Ishikawa (cell line): ENCODE measurements at regions not wholly inside any gene's neighbourhood (a gene's known extent, or its start where the extent isn't known, plus 50 kb on each side); places are given as distances from the start of the nearest gene placed in this dataset.

Experiments
- CEBPB ChIP-seq: IDR thresholded peaks from 2 replicates; pipeline ENCODE4 v1.6.1; 2012
- CREB1 ChIP-seq: IDR thresholded peaks from 2 replicates; pipeline ENCODE4 v1.6.1; 2012; ENCODE audit warnings: low read depth
- EGR1 ChIP-seq: IDR thresholded peaks from 2 replicates; pipeline ENCODE4 v1.6.1; 2012
- EP300 ChIP-seq: IDR thresholded peaks from 2 replicates; pipeline ENCODE4 v1.6.1; 2012; ENCODE audit warnings: borderline replicate concordance
- FOXM1 ChIP-seq: IDR thresholded peaks from 2 replicates; pipeline ENCODE4 v1.6.1; 2012; ENCODE audit warnings: low read depth, borderline replicate concordance
- NFIC ChIP-seq: IDR thresholded peaks from 2 replicates; pipeline ENCODE4 v1.6.1; 2012
- RAD21 ChIP-seq: IDR thresholded peaks from 2 replicates; pipeline ENCODE4 v1.6.1; 2012; ENCODE audit warnings: low read depth
- TAF1 ChIP-seq: IDR thresholded peaks from 2 replicates; pipeline ENCODE4 v1.6.1; 2012; ENCODE audit warnings: low read depth, mild to moderate bottlenecking
- TCF12 ChIP-seq: IDR thresholded peaks from 2 replicates; pipeline ENCODE4 v1.6.1; 2012; ENCODE audit warnings: low read depth
- TEAD4 ChIP-seq: IDR thresholded peaks from 2 replicates; pipeline ENCODE4 v1.6.1; 2012
- YY1 ChIP-seq: IDR thresholded peaks from 2 replicates; pipeline ENCODE4 v1.6.1; 2012; ENCODE audit warnings: low read depth
- ZBTB7A ChIP-seq: IDR thresholded peaks from 2 replicates; pipeline ENCODE4 v1.6.1; 2012; ENCODE audit warnings: low read depth
- TF ChIP-seq, protein P1 (sequence below): IDR thresholded peaks from 2 replicates; pipeline ENCODE4 v1.6.1; 2012; ENCODE audit warnings: low read depth, mild to moderate bottlenecking
- TF ChIP-seq, protein P2 (sequence below): IDR thresholded peaks from 2 replicates; pipeline ENCODE4 v1.6.1; 2012
- TF ChIP-seq, protein P3 (sequence below): IDR thresholded peaks from 2 replicates; pipeline ENCODE4 v1.6.1; 2012

DNA sequence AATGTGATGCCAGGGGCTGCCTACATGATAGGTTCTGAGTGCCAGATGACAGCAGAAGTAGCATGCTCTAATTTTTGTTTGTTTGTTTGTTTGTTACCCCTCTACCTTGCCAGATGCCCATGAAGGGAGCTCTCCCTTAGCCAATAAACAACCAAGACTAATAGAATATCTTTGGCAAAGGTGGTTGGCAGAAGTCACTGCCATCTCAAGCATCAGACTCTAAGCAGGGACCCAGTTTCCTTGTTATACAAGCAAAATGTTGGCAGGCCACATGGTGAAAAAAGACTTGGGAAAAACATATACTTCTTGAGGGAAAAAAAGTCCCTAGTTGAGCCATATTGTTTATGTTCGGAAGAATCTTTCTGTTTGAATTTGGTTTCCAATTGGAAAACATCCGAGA is 609.0 kb upstream of the CFAP20DC start:
- TF ChIP-seq TEAD4 (no peak), NFIC (no peak), FOXM1 (no peak), TAF1 (no peak), EGR1 (no peak), CREB1 (no peak), EP300 (no peak), CEBPB (no peak), RAD21 (no peak), TCF12 (no peak), YY1 (no peak), ZBTB7A (no peak)
- TF ChIP-seq, protein P1, sequence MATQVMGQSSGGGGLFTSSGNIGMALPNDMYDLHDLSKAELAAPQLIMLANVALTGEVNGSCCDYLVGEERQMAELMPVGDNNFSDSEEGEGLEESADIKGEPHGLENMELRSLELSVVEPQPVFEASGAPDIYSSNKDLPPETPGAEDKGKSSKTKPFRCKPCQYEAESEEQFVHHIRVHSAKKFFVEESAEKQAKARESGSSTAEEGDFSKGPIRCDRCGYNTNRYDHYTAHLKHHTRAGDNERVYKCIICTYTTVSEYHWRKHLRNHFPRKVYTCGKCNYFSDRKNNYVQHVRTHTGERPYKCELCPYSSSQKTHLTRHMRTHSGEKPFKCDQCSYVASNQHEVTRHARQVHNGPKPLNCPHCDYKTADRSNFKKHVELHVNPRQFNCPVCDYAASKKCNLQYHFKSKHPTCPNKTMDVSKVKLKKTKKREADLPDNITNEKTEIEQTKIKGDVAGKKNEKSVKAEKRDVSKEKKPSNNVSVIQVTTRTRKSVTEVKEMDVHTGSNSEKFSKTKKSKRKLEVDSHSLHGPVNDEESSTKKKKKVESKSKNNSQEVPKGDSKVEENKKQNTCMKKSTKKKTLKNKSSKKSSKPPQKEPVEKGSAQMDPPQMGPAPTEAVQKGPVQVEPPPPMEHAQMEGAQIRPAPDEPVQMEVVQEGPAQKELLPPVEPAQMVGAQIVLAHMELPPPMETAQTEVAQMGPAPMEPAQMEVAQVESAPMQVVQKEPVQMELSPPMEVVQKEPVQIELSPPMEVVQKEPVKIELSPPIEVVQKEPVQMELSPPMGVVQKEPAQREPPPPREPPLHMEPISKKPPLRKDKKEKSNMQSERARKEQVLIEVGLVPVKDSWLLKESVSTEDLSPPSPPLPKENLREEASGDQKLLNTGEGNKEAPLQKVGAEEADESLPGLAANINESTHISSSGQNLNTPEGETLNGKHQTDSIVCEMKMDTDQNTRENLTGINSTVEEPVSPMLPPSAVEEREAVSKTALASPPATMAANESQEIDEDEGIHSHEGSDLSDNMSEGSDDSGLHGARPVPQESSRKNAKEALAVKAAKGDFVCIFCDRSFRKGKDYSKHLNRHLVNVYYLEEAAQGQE = no peak
- TF ChIP-seq, protein P2, sequence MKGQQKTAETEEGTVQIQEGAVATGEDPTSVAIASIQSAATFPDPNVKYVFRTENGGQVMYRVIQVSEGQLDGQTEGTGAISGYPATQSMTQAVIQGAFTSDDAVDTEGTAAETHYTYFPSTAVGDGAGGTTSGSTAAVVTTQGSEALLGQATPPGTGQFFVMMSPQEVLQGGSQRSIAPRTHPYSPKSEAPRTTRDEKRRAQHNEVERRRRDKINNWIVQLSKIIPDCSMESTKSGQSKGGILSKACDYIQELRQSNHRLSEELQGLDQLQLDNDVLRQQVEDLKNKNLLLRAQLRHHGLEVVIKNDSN = no peak
- TF ChIP-seq, protein P3, sequence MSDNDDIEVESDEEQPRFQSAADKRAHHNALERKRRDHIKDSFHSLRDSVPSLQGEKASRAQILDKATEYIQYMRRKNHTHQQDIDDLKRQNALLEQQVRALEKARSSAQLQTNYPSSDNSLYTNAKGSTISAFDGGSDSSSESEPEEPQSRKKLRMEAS = no peak

DNA sequence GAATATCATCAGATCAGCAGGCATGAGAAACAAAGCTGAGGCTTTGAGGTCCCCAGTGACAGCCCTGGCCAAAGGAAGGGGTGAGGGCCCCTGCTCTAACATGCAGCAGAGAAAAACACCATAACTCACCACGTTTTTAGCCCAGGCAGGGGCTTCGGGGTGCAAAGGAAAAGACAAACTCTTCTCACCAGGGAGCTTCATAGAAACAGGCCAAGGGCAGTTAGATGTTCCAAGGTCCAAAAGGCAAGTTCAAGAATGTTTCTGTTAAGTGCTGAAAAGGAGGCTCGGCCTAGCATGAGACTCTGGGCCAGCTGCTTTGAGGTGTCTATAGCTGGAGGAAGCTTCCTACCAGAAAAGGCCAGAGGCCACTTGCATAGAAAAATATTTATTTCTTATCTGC is 608.4 kb upstream of the CFAP20DC start:
- TF ChIP-seq RAD21 = no peak
- no peak for TF ChIP-seq NFIC
- TF ChIP-seq EP300 = no peak
- TF ChIP-seq TEAD4 = no peak
- no peak for TF ChIP-seq CEBPB
- no peak for TF ChIP-seq ZBTB7A
- TF ChIP-seq CREB1 = no peak
- no peak for TF ChIP-seq FOXM1
- TF ChIP-seq, protein P3 = no peak
- TF ChIP-seq EGR1 = no peak
- TF ChIP-seq, protein P2 = no peak
- no peak for TF ChIP-seq TAF1
- TF ChIP-seq, protein P1 = no peak
- no peak for TF ChIP-seq TCF12
- TF ChIP-seq YY1 = no peak

DNA sequence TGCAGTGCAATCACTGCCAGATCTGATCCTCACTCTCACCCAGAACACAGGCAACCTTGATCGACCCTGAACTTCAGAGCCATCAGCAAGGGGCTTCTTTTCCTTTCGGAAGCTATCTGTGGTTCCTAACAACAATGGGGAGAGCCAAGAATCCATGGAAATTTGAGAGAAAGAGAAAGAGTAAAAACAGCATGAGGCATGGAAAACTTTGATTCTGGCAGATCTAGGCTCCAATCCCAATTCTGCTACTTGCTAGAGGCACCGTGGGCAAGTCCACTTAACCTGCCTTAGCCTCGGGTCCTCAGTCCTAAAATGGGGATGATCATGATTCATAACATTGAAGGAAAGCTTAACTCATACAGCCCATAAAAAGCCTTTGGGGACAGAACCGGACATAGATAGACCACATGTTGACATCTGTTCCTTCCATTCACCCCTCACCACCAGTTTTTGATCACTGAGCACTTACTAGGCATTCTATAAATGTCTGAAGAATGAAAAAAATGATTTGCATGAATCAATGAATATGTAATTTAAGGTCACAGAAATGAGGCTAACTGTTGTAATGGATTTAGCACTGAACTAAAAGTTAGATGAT is 605.7 kb upstream of the CFAP20DC start:
- TF ChIP-seq, protein P3 = no peak
- TF ChIP-seq EGR1 = no peak
- TF ChIP-seq, protein P2 = no peak
- no peak for TF ChIP-seq TAF1
- TF ChIP-seq, protein P1 = no peak
- TF ChIP-seq NFIC = no peak
- no peak for TF ChIP-seq TCF12
- no peak for TF ChIP-seq CEBPB
- TF ChIP-seq FOXM1 = no peak
- no peak for TF ChIP-seq ZBTB7A
- no peak for TF ChIP-seq TEAD4
- TF ChIP-seq YY1 = no peak
- TF ChIP-seq RAD21 = no peak
- TF ChIP-seq CREB1 = no peak
